ENCODE measurements at regions not wholly inside any gene's neighbourhood (a gene's known extent, or its start where the extent isn't known, plus 50 kb on each side); places are given as distances from the start of the nearest gene placed in this dataset.

DNA sequence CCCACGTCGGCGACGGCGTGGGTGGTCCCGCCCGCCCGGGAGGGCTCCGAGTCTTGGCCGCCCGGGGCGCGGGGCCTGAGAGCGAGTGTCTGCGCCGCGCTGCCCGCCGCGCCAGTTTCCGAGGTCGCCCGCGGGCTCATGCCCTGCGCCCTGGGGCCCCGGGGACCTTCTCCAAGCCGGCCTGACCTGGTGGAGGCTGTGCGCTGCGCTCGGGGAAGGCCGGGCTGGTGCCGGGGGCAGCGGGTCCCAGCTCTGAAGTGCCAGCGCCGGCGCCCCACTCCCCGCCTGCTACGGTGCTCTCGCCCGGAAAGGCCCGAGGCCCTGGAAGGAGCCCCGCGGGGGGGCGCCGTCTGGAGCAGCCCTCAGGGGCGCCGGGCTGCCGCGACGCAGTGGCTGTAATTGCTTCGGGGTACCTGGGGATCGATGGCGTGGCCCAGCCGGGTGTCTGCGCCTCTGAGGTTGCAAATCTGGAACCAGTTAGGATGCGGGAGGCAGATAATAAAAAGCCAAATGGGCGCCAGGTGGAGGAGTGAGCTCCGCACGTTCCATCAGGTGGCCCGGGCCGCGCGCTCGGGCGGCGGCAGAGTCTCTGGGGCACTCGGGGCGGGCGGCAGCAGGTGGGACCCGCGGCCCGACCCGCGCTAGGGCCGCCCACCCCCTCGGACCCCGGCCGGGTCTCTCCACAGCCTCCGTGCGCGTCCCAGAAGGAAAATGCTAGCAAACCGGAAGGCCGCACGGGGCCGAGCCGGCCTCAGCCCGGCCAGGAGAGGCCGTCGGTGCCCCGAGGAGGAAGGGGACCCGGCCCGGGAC, 102.3 kb upstream of the DIO3 start:
- Histone ChIP-seq H3K36me3 (ENCODE audit: control insufficient read depth in 4 of 4, insufficient read depth in 4 of 4, low read length in 4 of 4) (no peaks in the 10 kb centered on the region), H3K4me3 (no peak overlapping the region), H3K9me3 (ENCODE audit: control insufficient read depth in 4 of 4, insufficient read depth in 3 of 4, low read length in 3 of 4) (peaks cover 0 to 3% (median 0%) of the 10 kb centered on the region in 4 donors), H3K27ac (ENCODE audit: low read depth in 1 of 2, low read length in 1 of 2) (no peak overlapping the region), H3K4me1 (ENCODE audit: control insufficient read depth in 5 of 5, insufficient read depth in 5 of 5, low read length in 5 of 5) (peaks cover 0 to 11% (median 0%) of the 10 kb centered on the region in 5 donors), H3K9ac (ENCODE audit: insufficient read depth in 1 of 2, low read length in 2 of 2) (no peak overlapping the region), H3K27me3 (ENCODE audit: control insufficient read depth in 3 of 3, insufficient read depth in 3 of 3, low read length in 2 of 3) (peaks cover 20 to 60% (median 50%) of the 10 kb centered on the region in 3 donors)
- TF ChIP-seq, protein P1, sequence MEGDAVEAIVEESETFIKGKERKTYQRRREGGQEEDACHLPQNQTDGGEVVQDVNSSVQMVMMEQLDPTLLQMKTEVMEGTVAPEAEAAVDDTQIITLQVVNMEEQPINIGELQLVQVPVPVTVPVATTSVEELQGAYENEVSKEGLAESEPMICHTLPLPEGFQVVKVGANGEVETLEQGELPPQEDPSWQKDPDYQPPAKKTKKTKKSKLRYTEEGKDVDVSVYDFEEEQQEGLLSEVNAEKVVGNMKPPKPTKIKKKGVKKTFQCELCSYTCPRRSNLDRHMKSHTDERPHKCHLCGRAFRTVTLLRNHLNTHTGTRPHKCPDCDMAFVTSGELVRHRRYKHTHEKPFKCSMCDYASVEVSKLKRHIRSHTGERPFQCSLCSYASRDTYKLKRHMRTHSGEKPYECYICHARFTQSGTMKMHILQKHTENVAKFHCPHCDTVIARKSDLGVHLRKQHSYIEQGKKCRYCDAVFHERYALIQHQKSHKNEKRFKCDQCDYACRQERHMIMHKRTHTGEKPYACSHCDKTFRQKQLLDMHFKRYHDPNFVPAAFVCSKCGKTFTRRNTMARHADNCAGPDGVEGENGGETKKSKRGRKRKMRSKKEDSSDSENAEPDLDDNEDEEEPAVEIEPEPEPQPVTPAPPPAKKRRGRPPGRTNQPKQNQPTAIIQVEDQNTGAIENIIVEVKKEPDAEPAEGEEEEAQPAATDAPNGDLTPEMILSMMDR (IDR thresholded peaks at IDR 0.05; ENCODE audit: control extremely low read depth, extremely low read depth) = no peak
- ATAC-seq (ENCODE audit: insufficient read depth, low FRiP score) = no peak
- DNase-seq = peak in 1 of 3 donors; percentile 31
- WGBS, 2 donors = 2 to 4% methylated on average over 76 to 92 of the region's 92 CpGs

- H3K9me3 ChIP-seq (ENCODE audit: control insufficient read depth in 4 of 4, insufficient read depth in 3 of 4, low read length in 3 of 4) = peaks cover 0 to 3% (median 0%) of the 10 kb centered on the region in 4 donors
- TF ChIP-seq, protein P1 (IDR thresholded peaks at IDR 0.05; ENCODE audit: control extremely low read depth, extremely low read depth) = no peak
- H3K27me3 ChIP-seq (ENCODE audit: control insufficient read depth in 3 of 3, insufficient read depth in 3 of 3, low read length in 2 of 3) = peaks cover 17 to 54% (median 44%) of the 10 kb centered on the region in 3 donors
- H3K4me1 ChIP-seq (ENCODE audit: control insufficient read depth in 5 of 5, insufficient read depth in 5 of 5, low read length in 5 of 5) = peaks cover 0 to 11% (median 0%) of the 10 kb centered on the region in 5 donors
- ATAC-seq (ENCODE audit: insufficient read depth, low FRiP score) (no peak), DNase-seq (no peak)
- no peak overlapping the region for H3K4me3 ChIP-seq
- H3K36me3 ChIP-seq (ENCODE audit: control insufficient read depth in 4 of 4, insufficient read depth in 4 of 4, low read length in 4 of 4) = no peaks in the 10 kb centered on the region
- no peak overlapping the region for H3K9ac ChIP-seq (ENCODE audit: insufficient read depth in 1 of 2, low read length in 2 of 2)
- WGBS, 2 donors = 24 to 25% methylated on average over 14 of the region's 14 CpGs
- H3K27ac ChIP-seq (ENCODE audit: low read depth in 1 of 2, low read length in 1 of 2) = no peak overlapping the region
These were observed 101.8 kb upstream of the DIO3 start for GRCh38 chr14:101459551-101459900.

DNA sequence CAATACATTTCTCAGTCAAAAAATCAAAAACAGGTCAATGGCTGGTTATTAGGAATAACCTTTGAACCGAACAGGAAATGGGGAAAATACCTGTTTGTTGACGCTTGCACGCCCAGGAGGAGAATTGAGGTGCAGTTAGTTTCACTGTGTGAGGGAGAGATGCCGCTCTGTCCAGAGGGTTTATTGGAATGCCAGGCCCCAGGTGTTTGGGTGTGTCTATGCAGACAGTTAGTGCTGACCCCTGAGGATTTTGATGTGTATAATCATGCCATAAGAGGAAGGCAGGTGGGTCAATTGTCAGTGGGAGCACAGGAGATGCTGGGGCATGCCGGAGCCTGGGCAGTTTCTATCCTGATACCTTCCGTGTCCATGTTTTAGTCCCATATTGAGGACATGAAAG, 100.8 kb upstream of the DIO3 start:
- Histone ChIP-seq H3K4me1 (ENCODE audit: control insufficient read depth in 5 of 5, insufficient read depth in 5 of 5, low read length in 5 of 5) (peaks cover 0 to 11% (median 0%) of the 10 kb centered on the region in 5 donors), H3K4me3 (no peak overlapping the region), H3K27ac (ENCODE audit: low read depth in 1 of 2, low read length in 1 of 2) (no peak overlapping the region), H3K27me3 (ENCODE audit: control insufficient read depth in 3 of 3, insufficient read depth in 3 of 3, low read length in 2 of 3) (peaks cover 17 to 46% (median 37%) of the 10 kb centered on the region in 3 donors), H3K36me3 (ENCODE audit: control insufficient read depth in 4 of 4, insufficient read depth in 4 of 4, low read length in 4 of 4) (no peaks in the 10 kb centered on the region), H3K9ac (ENCODE audit: insufficient read depth in 1 of 2, low read length in 2 of 2) (no peak overlapping the region), H3K9me3 (ENCODE audit: control insufficient read depth in 4 of 4, insufficient read depth in 3 of 4, low read length in 3 of 4) (peaks cover 0 to under 1% (median 0%) of the 10 kb centered on the region in 4 donors)
- TF ChIP-seq, protein P1 (IDR thresholded peaks at IDR 0.05; ENCODE audit: control extremely low read depth, extremely low read depth) = no peak
- WGBS, 2 donors = 93 to 96% methylated on average over 6 of the region's 6 CpGs
- ATAC-seq (ENCODE audit: insufficient read depth, low FRiP score) (no peak), DNase-seq (no peak)
